ENCODE measurements at regions not wholly inside any gene's neighbourhood (a gene's known extent, or its start where the extent isn't known, plus 50 kb on each side); places are given as distances from the start of the nearest gene placed in this dataset.
"Not testable (repeated sequence)": the region's sequence is repeated elsewhere in the genome, so short reads cannot be mapped to it uniquely, and the experiment has no call there.

- WGBS (ENCODE audit: low lambda C conversion rate) = 88% methylated on average over 1 of the region's 1 CpG
- no peaks in the 10 kb centered on the region for H3K79me2 ChIP-seq (ENCODE audit: insufficient read depth)
- no peaks in the 10 kb centered on the region; a peak in 1 of 4 replicates for H3K4me1 ChIP-seq (ENCODE audit: control insufficient read depth in 1 of 2, insufficient read depth in 2 of 2, low read depth in 1 of 2, low read length in 1 of 2)
- no peak for TF ChIP-seq SIN3A (IDR thresholded peaks at IDR 0.05; ENCODE audit: borderline replicate concordance, low read depth, low read length)
- no peak for TF ChIP-seq MEF2A (IDR thresholded peaks at IDR 0.05; ENCODE audit: borderline replicate concordance, low read depth)
- no peak for TF ChIP-seq MAX (IDR thresholded peaks at IDR 0.05; ENCODE audit: low read depth)
- no peak for TF ChIP-seq USF1 (IDR thresholded peaks at IDR 0.05; ENCODE audit: borderline replicate concordance, low read depth)
- no peak for TF ChIP-seq REST (IDR thresholded peaks at IDR 0.05; ENCODE audit: low read depth, low read length)
- TF ChIP-seq GATA2 (CRISPR knock-in tag; IDR thresholded peaks at IDR 0.05) = no peak
- H3K27ac ChIP-seq (ENCODE audit: low read depth in 2 of 2, low read length in 1 of 2) = no peak overlapping the region
- no peaks in the 10 kb centered on the region for H3K9me3 ChIP-seq
- H3F3A ChIP-seq (replicated peaks; ENCODE audit: insufficient read depth) = no peaks in the 10 kb centered on the region
- H3K9ac ChIP-seq = no peak overlapping the region
- ChIA-PET POLR2A (no interaction called here), CTCF (interaction anchor here (0.9 to 1.8 kb wide), 2 partner anchors 69 to 334 kb away, joined by 3 read pairs; no protein-coding TSS in a partner anchor)
- no peak overlapping the region for H3K4me3 ChIP-seq (ENCODE audit: low read depth in 2 of 2, low read length in 1 of 2)
- no peaks in the 10 kb centered on the region for H3K9me2 ChIP-seq
- H4K20me1 ChIP-seq (ENCODE audit: insufficient read depth) = no peaks in the 10 kb centered on the region
- H3K4me2 ChIP-seq = no peak overlapping the region
- H3K36me3 ChIP-seq (replicated peaks in 1 of 2; ENCODE audit: control insufficient read depth in 1 of 2, insufficient read depth in 2 of 2, low read length in 1 of 2) = no peaks in the 10 kb centered on the region
- DNase-seq = no peak
- no peak overlapping the region for H2AFZ ChIP-seq (ENCODE audit: low read depth)
- H3K27me3 ChIP-seq (ENCODE audit: insufficient read depth) = no peaks in the 10 kb centered on the region
Measured at GRCh38 chr10:94251568-94251967, 111.2 kb downstream of the NOC3L start.

- H3K27ac ChIP-seq (ENCODE audit: low read depth in 2 of 2, low read length in 1 of 2); DNase-seq; H3K4me2 ChIP-seq; H2AFZ ChIP-seq (ENCODE audit: low read depth); H3K4me1 ChIP-seq (ENCODE audit: control insufficient read depth in 1 of 2, insufficient read depth in 2 of 2, low read depth in 1 of 2, low read length in 1 of 2); H4K20me1 ChIP-seq (ENCODE audit: insufficient read depth); H3K27me3 ChIP-seq (ENCODE audit: insufficient read depth); H3K9ac ChIP-seq; CTCF ChIA-PET; H3K79me2 ChIP-seq (ENCODE audit: insufficient read depth); H3K9me3 ChIP-seq; H3K4me3 ChIP-seq (ENCODE audit: low read depth in 2 of 2, low read length in 1 of 2); H3F3A ChIP-seq (replicated peaks; ENCODE audit: insufficient read depth); POLR2A ChIA-PET; H3K9me2 ChIP-seq; H3K36me3 ChIP-seq (replicated peaks in 1 of 2; ENCODE audit: control insufficient read depth in 1 of 2, insufficient read depth in 2 of 2, low read length in 1 of 2): not testable (repeated sequence)
- WGBS (ENCODE audit: low lambda C conversion rate) = 95% methylated on average over 6 of the region's 6 CpGs
Measured at GRCh38 chr10:94257407-94257806, 105.3 kb downstream of the NOC3L start.

GRCh38 chr10:94260455-94260854, 102.3 kb downstream of the NOC3L start:
- Histone ChIP-seq H3K4me3 (ENCODE audit: low read depth in 2 of 2, low read length in 1 of 2) (no peak overlapping the region), H3K27ac (ENCODE audit: low read depth in 2 of 2, low read length in 1 of 2) (no peak overlapping the region), H2AFZ (ENCODE audit: low read depth) (no peak overlapping the region), H3K4me1 (ENCODE audit: control insufficient read depth in 1 of 2, insufficient read depth in 2 of 2, low read depth in 1 of 2, low read length in 1 of 2) (no peaks in the 10 kb centered on the region), H3K4me2 (no peak overlapping the region), H3K79me2 (ENCODE audit: insufficient read depth) (no peaks in the 10 kb centered on the region), H3K9me2 (no peaks in the 10 kb centered on the region), H3F3A (replicated peaks; ENCODE audit: insufficient read depth) (no peaks in the 10 kb centered on the region), H4K20me1 (ENCODE audit: insufficient read depth) (no peaks in the 10 kb centered on the region), H3K9ac (no peak overlapping the region), H3K36me3 (replicated peaks in 1 of 2; ENCODE audit: control insufficient read depth in 1 of 2, insufficient read depth in 2 of 2, low read length in 1 of 2) (no peaks in the 10 kb centered on the region), H3K27me3 (ENCODE audit: insufficient read depth) (no peaks in the 10 kb centered on the region), H3K9me3 (no peaks in the 10 kb centered on the region)
- POLR2A ChIA-PET = no interaction called here
- CTCF ChIA-PET = interaction anchor here (0.9 kb wide), 1 partner anchor 12 kb away, joined by 3 read pairs; no protein-coding TSS in a partner anchor
- DNase-seq = no peak
- TF ChIP-seq REST (IDR thresholded peaks at IDR 0.05; ENCODE audit: low read depth, low read length) (no peak), FOXM1 (IDR thresholded peaks at IDR 0.05; ENCODE audit: low read depth) (no peak), USF1 (IDR thresholded peaks at IDR 0.05; ENCODE audit: borderline replicate concordance, low read depth) (no peak), FOSL2 (IDR thresholded peaks at IDR 0.05; ENCODE audit: borderline replicate concordance, low read depth) (no peak), IRF3 (IDR thresholded peaks at IDR 0.05; ENCODE audit: low read depth, low read length) (no peak), NRF1 (IDR thresholded peaks at IDR 0.05; ENCODE audit: low read depth, low read length) (no peak), GABPA (IDR thresholded peaks at IDR 0.05; ENCODE audit: low read depth) (no peak)
